Peyer's patch (tissue), 4 donors: ENCODE measurements at regions not wholly inside any gene's neighbourhood (a gene's known extent, or its start where the extent isn't known, plus 50 kb on each side); places are given as distances from the start of the nearest gene placed in this dataset.

Experiments
- CTCF ChIP-seq, 6 experiments: fragments of 450-650 bp in 4 of 6; fragments of 200-600 bp in 2 of 6; sonication (generic) in 1 of 6; IDR thresholded peaks; one replicate each; pipeline ENCODE4 v1.5.1; 2017 to 2019; ENCODE audit warnings: antibody characterized with exemption in 6 of 6, mild to moderate bottlenecking in 3 of 6, moderate library complexity in 1 of 6
- POLR2A ChIP-seq, 2 donors: fragments of 450-650 bp; IDR thresholded peaks; one replicate each; pipeline ENCODE4 v1.5.1; 2017; ENCODE audit warnings: antibody characterized with exemption in 2 of 2, mild to moderate bottlenecking in 2 of 2, moderate library complexity in 2 of 2

DNA sequence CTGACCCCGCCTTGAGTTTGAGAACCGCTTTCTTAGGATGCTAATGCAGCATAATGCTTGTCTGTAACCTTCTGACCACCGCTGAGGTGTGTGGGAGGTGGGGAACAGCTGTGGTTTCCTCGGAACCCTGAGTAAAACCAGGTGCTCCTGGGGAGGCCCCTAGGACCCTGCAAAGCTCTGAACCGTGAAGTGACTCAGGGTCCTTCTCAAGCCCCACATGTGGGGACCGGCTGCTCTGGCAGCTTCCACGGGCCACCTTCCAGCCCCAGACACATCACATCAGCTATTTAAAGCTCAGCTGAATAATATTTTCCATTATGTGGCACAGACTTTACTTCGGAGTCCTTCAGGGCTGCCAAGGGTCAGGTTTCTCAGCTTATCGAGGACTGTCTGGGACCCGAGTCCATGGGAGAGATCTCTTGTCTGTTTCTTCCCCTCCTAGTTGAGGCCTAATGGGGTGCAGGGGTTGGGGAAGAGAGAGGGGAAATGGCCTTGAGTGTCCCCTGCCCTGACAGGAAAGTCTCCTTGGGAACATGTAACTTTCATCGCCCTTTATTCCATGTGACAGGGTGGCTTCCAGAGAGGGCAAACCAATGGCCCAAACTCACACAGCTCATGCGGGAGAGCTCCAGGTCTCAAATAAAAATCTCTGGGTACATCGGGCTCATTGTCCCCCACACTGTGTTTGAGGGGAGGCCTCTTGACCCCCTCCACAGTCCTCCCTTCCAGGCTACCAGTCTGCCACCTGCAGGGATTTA is 186.1 kb upstream of the SLC24A3 start:
- TF ChIP-seq CTCF (IDR thresholded peaks at IDR 0.05) (no peak), POLR2A (IDR thresholded peaks at IDR 0.05) (no peak)
